HG03095 (cell line): ENCODE measurements at regions not wholly inside any gene's neighbourhood (a gene's known extent, or its start where the extent isn't known, plus 50 kb on each side); places are given as distances from the start of the nearest gene placed in this dataset.
"Not testable (repeated sequence)": the region's sequence is repeated elsewhere in the genome, so short reads cannot be mapped to it uniquely, and the experiment has no call there.

ENCODE experiments used
- ATAC-seq: cut with Tn5 transposase; IDR thresholded peaks from one replicate; pipeline ENCODE4 v1.9.1; 2021; ENCODE audit warnings: moderate library complexity; ENCODE audit not compliant: unreplicated experiment

- no peak for ATAC-seq
These were observed 94.6 kb upstream of the CASK start for GRCh38 chrX:42017971-42018370.

GRCh38 chrX:42000836-42001235 is 77.5 kb upstream of the CASK start:
- ATAC-seq, result no peak

- no peak for ATAC-seq
These were observed 61.3 kb upstream of the CASK start for GRCh38 chrX:41984628-41985027.

GRCh38 chrX:41982953-41983352 is 59.6 kb upstream of the CASK start:
- no peak for ATAC-seq

GRCh38 chrX:41981481-41982013 is 58.2 kb upstream of the CASK start:
- ATAC-seq, result no peak

GRCh38 chrX:41974677-41975076 is 51.3 kb upstream of the CASK start:
- not testable (repeated sequence) for ATAC-seq

DNA sequence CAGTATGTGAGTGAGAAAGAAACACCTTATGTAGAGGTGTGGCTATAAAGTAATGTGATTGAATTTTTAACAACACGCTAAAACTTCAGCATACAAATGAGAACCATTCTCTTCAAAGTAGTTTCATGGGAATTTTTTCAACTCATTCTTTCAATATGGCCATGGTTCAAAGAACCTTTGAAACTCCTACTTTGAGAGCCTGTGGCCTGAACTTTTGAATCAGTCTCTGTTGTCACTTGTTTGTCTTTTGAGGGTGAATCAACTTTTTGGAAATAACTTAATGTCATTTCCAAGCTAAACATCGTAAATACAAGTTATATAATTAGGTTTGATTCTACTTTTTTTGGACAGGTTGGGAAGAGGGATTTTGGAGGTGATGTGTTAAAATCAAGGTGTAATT is 49.9 kb upstream of the CASK start:
- ATAC-seq, result no peak
